ENCODE measurements at regions not wholly inside any gene's neighbourhood (a gene's known extent, or its start where the extent isn't known, plus 50 kb on each side); places are given as distances from the start of the nearest gene placed in this dataset.

GRCh38 chr2:195543902-195544894 is 112.8 kb upstream of the SLC39A10 start (continued):
- TF ChIP-seq FOSL2 (IDR thresholded peaks at IDR 0.05) (peak; percentile 68; the same call in 1 of the 2 replicates), FOSL2 (CRISPR knock-in tag; IDR thresholded peaks at IDR 0.05) (peak; percentile 88), SREBF2 (IDR thresholded peaks at IDR 0.05) (no peak), KDM5A (IDR thresholded peaks at IDR 0.05) (no peak), NR3C1 (IDR thresholded peaks at IDR 0.05) (no peak), EHMT2 (IDR thresholded peaks at IDR 0.05; ENCODE audit: low read depth) (no peak), ELK1 (IDR thresholded peaks at IDR 0.05; ENCODE audit: low read depth, low read length) (no peak), REST (IDR thresholded peaks at IDR 0.05) (no peak), HMGXB4 (CRISPR knock-in tag; IDR thresholded peaks at IDR 0.05; ENCODE audit: borderline replicate concordance) (no peak), E2F6 (IDR thresholded peaks at IDR 0.05; ENCODE audit: borderline replicate concordance, low read depth) (no peak), BHLHE40 (IDR thresholded peaks at IDR 0.05; ENCODE audit: low read depth, low read length) (no peak), BCL3 (IDR thresholded peaks at IDR 0.05) (no peak), CTCF (IDR thresholded peaks at IDR 0.05) (no peak), CBX8 (IDR thresholded peaks at IDR 0.05) (no peak), MAFK (IDR thresholded peaks at IDR 0.05; ENCODE audit: partially characterized antibody) (no peak), CEBPB (IDR thresholded peaks at IDR 0.05) (peak; percentile 52 to 63; a peak in 3 of 4 replicates), ZNF302 (CRISPR knock-in tag; IDR thresholded peaks at IDR 0.05) (no peak), TP53 (CRISPR knock-in tag; IDR thresholded peaks at IDR 0.05) (no peak), RNF2 (IDR thresholded peaks at IDR 0.05; ENCODE audit: borderline replicate concordance, low read depth) (no peak), POLR2AphosphoS2 (conservative IDR thresholded peaks at IDR 0.05; ENCODE audit: low read length) (no peak), RAD21 (conservative IDR thresholded peaks at IDR 0.05 in 1 of 2, IDR thresholded peaks at IDR 0.05 in 1 of 2) (peak; percentile 32 to 45; a peak in 3 of 5 replicates), HES2 (IDR thresholded peaks at IDR 0.05) (no peak), MYC (IDR thresholded peaks at IDR 0.05; ENCODE audit: borderline replicate concordance, low read length) (no peak), ZSCAN20 (CRISPR knock-in tag; IDR thresholded peaks at IDR 0.05) (no peak)
